ENCODE measurements at regions not wholly inside any gene's neighbourhood (a gene's known extent, or its start where the extent isn't known, plus 50 kb on each side); places are given as distances from the start of the nearest gene placed in this dataset.
"Not testable (repeated sequence)": the region's sequence is repeated elsewhere in the genome, so short reads cannot be mapped to it uniquely, and the experiment has no call there.

DNA sequence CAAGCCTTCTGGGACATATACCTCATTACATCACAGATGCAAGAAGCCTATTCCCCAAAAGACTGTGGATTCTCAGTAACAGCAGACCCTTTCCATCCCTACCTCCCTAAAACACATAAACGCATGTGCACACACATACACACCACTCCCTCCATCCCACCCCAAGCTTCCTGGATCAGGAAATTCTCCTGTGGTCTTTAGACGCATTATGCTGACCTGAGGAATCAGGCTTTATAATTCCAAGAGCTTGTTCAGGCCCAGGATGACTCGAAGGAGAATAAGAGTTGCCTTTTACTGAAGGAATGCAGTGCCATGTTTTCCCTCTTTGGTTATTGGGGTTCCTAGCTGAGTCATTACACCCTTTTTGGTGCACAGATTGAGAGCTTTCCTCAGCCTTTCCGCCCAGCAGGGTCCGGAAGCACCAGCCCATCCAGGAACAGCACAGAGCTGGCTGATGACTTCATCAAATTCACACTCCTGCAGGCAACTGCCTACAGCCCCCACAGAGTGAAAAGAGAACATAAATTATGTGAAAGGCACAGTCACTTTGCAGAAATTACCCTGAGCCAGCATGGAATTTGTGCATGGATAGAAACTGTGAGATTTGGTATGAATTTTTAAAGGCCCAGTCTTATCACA lies 385.0 kb upstream of the TRPC7 start:
- ATAC-seq (replicated peaks) (no peak), DNase-seq (no peak)
- Mint-ChIP-seq H3K36me3 (ENCODE audit: insufficient read depth) (no peaks in the 10 kb centered on the region), H3K9me3 (no peaks in the 10 kb centered on the region), H3K27me3 (no peaks in the 10 kb centered on the region), H3K4me3 (no peak overlapping the region), H3K27ac (no peak overlapping the region), H3K4me1 (ENCODE audit: low read depth in 2 of 2) (no peaks in the 10 kb centered on the region)

- Mint-ChIP-seq H3K27me3 (no peaks in the 10 kb centered on the region), H3K27ac (no peak overlapping the region), H3K36me3 (ENCODE audit: insufficient read depth) (no peaks in the 10 kb centered on the region), H3K4me3 (no peak overlapping the region), H3K9me3 (no peaks in the 10 kb centered on the region), H3K4me1 (ENCODE audit: low read depth in 2 of 2) (no peaks in the 10 kb centered on the region)
- DNase-seq (no peak), ATAC-seq (replicated peaks) (no peak)
Observed at GRCh38 chr5:136749016-136749415, 383.7 kb upstream of the TRPC7 start.

DNA sequence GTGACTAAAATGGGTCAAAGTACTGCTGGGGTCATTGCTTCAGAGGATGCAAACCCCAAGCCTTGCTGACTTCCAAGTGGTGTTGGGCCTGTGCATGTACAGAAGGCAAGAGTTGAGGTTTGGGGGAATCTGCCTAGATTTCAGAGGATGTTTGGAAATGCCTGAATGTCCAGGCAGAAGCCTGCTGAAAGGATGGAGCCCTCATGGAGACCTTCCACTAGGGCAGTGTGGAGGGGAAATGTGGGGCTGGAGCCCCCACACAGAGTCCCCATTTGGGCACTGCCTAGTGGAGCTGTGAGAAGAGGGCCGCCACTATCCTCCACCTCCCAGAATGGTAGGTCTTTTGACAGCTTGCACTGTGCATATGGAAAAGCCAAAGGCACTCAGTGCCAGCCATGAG lies 377.7 kb upstream of the TRPC7 start:
- Mint-ChIP-seq H3K9me3 (peaks cover 7 to 17% of the 10 kb centered on the region in 2 donors), H3K27me3 (peaks cover 7% of the 10 kb centered on the region in 2 donors), H3K4me1 (ENCODE audit: low read depth in 2 of 2) (no peaks in the 10 kb centered on the region), H3K36me3 (ENCODE audit: insufficient read depth) (no peaks in the 10 kb centered on the region), H3K27ac (no peak overlapping the region), H3K4me3 (no peak overlapping the region)
- ATAC-seq (replicated peaks) (no peak), DNase-seq (no peak)

GRCh38 chr5:136740228-136740627 lies 374.9 kb upstream of the TRPC7 start:
- Mint-ChIP-seq H3K36me3 (ENCODE audit: insufficient read depth) (no peaks in the 10 kb centered on the region), H3K27me3 (peaks cover 7 to 16% of the 10 kb centered on the region in 2 donors), H3K9me3 (peaks cover 10 to 26% of the 10 kb centered on the region in 2 donors), H3K27ac (no peak overlapping the region), H3K4me1 (ENCODE audit: low read depth in 2 of 2) (no peaks in the 10 kb centered on the region), H3K4me3 (no peak overlapping the region)
- ATAC-seq (replicated peaks) (no peak), DNase-seq (no peak)

GRCh38 chr5:136739271-136739670 lies 373.9 kb upstream of the TRPC7 start:
- DNase-seq; H3K4me1 Mint-ChIP-seq (ENCODE audit: low read depth in 2 of 2); H3K27ac Mint-ChIP-seq; H3K4me3 Mint-ChIP-seq; H3K36me3 Mint-ChIP-seq (ENCODE audit: insufficient read depth); ATAC-seq (replicated peaks): not testable (repeated sequence)
- Mint-ChIP-seq H3K27me3 (peaks cover 7 to 16% of the 10 kb centered on the region in 2 donors), H3K9me3 (peaks cover 10 to 26% of the 10 kb centered on the region in 2 donors)

DNA sequence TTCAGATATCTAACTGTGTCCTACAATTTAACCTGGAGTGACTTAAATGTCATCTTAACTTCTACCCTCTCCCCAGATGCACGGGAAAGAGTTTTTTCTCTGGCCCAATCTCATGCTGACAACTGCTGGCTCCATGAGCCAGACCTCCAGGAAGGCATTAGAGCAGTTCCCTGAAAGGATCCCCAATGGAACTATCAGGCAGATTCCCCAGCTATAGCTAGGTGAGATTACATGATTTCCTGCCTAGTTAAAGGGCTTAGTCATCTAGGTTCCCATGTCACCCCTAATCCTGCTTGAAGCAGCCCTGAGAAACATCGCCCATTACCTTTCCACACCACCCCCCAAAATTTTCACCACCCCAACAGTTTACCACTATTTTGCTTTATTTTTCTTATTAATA lies 373.5 kb upstream of the TRPC7 start:
- Mint-ChIP-seq H3K27ac (no peak overlapping the region), H3K27me3 (peaks cover 7 to 16% of the 10 kb centered on the region in 2 donors), H3K4me1 (ENCODE audit: low read depth in 2 of 2) (no peaks in the 10 kb centered on the region), H3K9me3 (peaks cover 10 to 26% of the 10 kb centered on the region in 2 donors), H3K36me3 (ENCODE audit: insufficient read depth) (no peaks in the 10 kb centered on the region), H3K4me3 (no peak overlapping the region)
- no peak for ATAC-seq (replicated peaks)
- DNase-seq: no peak

GRCh38 chr5:136736021-136736420 lies 370.7 kb upstream of the TRPC7 start:
- Mint-ChIP-seq H3K4me1 (ENCODE audit: low read depth in 2 of 2) (no peaks in the 10 kb centered on the region), H3K27ac (no peak overlapping the region), H3K4me3 (no peak overlapping the region), H3K27me3 (peaks cover 7 to 16% of the 10 kb centered on the region in 2 donors), H3K36me3 (ENCODE audit: insufficient read depth) (no peaks in the 10 kb centered on the region), H3K9me3 (peaks cover 8 to 15% of the 10 kb centered on the region in 2 donors)
- ATAC-seq (replicated peaks): no peak
- DNase-seq: no peak

DNA sequence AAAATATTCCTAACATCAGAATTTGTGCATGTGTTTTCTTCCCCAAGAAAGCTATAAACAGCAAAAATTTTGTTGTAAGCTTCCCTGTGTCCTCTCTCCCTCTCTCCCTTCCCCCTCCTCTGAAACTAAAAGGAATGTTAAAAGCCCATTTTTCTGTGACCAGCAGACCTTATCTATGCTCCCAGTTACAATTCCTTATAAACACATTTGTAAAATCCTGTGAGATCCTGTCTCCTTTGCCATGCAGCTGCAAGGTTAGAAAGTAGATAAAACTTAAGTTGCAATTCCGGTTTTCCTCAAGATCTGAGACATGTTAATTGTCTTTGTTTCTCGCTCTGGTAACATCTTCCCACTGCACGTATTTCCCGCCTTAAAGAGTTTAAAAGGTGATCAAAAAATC lies 370.3 kb upstream of the TRPC7 start:
- not testable (repeated sequence) for DNase-seq; H3K36me3 Mint-ChIP-seq (ENCODE audit: insufficient read depth); H3K4me1 Mint-ChIP-seq (ENCODE audit: low read depth in 2 of 2); H3K27ac Mint-ChIP-seq; ATAC-seq (replicated peaks); H3K4me3 Mint-ChIP-seq
- peaks cover 7 to 16% of the 10 kb centered on the region in 2 donors for H3K27me3 Mint-ChIP-seq
- H3K9me3 Mint-ChIP-seq: peaks cover 8 to 15% of the 10 kb centered on the region in 2 donors

GRCh38 chr5:136734628-136735027 lies 369.3 kb upstream of the TRPC7 start:
- H3K27ac Mint-ChIP-seq: no peak overlapping the region
- ATAC-seq (replicated peaks): no peak
- H3K36me3 Mint-ChIP-seq (ENCODE audit: insufficient read depth): no peaks in the 10 kb centered on the region
- H3K9me3 Mint-ChIP-seq: peaks cover 8 to 15% of the 10 kb centered on the region in 2 donors
- no peak overlapping the region for H3K4me3 Mint-ChIP-seq
- DNase-seq: no peak
- H3K27me3 Mint-ChIP-seq: peaks cover 7 to 16% of the 10 kb centered on the region in 2 donors
- no peaks in the 10 kb centered on the region for H3K4me1 Mint-ChIP-seq (ENCODE audit: low read depth in 2 of 2)

GRCh38 chr5:136732751-136733150 lies 367.4 kb upstream of the TRPC7 start:
- peaks cover 0 to 6% of the 10 kb centered on the region in 2 donors for H3K27me3 Mint-ChIP-seq
- peaks cover 3 to 6% of the 10 kb centered on the region in 2 donors for H3K9me3 Mint-ChIP-seq
- no peaks in the 10 kb centered on the region for H3K4me1 Mint-ChIP-seq (ENCODE audit: low read depth in 2 of 2)
- H3K4me3 Mint-ChIP-seq: no peak overlapping the region
- DNase-seq: no peak
- no peak for ATAC-seq (replicated peaks)
- H3K36me3 Mint-ChIP-seq (ENCODE audit: insufficient read depth): no peaks in the 10 kb centered on the region
- H3K27ac Mint-ChIP-seq: no peak overlapping the region

DNA sequence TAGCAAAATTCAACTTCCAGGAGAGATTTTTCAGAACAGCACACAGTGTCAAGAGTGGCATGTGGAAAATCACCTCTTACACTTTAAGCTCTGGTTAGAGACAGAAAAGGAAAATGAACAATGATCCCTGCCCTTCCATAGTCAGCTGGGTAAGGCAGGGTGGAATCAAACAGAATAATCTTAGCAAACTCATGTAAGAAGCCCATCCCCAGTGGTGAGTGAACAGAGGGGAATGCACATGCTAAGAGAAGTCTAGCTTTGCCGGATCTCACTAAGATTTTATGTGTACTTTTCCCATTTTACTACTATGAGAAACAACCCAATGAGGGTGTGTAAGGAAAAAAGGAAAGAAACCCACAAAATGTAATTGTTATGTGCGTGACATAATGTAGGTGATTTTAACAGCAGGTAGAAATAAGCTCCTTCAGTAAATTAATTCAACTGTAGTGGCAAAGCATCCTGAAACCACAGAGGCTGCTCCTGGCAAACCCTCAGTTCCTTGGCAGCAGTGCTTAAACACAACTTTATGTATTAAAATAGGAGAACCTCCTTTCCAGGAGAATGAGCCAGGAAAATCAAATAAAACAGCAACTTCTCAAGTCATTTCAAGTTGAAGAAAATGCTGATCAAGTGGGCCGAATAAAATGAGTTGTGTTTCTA lies 366.0 kb upstream of the TRPC7 start:
- H3K4me1 Mint-ChIP-seq (ENCODE audit: low read depth in 2 of 2): no peaks in the 10 kb centered on the region
- H3K36me3 Mint-ChIP-seq (ENCODE audit: insufficient read depth): no peaks in the 10 kb centered on the region
- H3K9me3 Mint-ChIP-seq: no peaks in the 10 kb centered on the region
- H3K4me3 Mint-ChIP-seq: no peak overlapping the region
- H3K27ac Mint-ChIP-seq: no peak overlapping the region
- DNase-seq: no peak
- no peaks in the 10 kb centered on the region for H3K27me3 Mint-ChIP-seq
- no peak for ATAC-seq (replicated peaks)

DNA sequence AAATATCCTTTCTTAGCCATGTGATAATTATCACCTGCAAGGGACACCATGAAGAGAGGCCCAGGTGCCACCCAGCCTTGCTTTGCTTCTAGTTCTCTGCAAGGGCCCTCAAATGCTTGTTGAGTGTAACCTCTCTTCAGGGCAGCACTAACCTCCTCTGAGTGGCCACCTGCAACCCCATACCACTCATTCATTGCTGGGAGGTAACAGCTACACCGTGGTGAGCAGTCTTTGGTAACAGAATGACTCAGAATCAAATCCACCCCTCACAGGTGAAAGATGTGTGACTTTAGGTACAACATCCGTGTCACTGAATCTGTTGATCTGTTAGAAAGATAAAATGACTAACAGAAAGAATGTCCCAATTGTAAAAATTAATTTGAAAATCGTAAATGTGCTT lies 365.1 kb upstream of the TRPC7 start:
- no peaks in the 10 kb centered on the region for H3K36me3 Mint-ChIP-seq (ENCODE audit: insufficient read depth)
- no peak for ATAC-seq (replicated peaks)

DNA sequence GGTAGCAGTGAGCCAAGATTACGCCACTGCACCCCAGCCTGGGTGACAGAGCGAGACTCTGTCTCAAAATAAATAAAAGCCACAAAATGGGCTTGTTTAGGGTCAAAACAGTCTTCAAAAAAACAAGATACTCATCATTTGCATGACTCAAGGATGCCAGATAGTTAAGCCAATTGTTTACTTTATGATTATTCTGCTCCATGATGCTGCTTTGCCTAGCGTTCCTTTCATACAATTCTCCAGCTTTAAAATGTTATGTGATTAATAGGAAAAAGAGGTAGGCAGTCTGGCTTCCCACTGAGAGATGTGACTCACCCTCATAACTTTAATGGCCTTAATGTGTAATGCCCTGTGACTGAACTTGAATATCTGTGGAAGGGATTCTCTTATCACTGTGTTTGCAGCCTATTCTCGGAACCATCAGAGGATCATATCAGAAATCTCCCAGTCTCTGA lies 364.6 kb upstream of the TRPC7 start:
- no peaks in the 10 kb centered on the region for H3K4me1 Mint-ChIP-seq (ENCODE audit: low read depth in 2 of 2)
- no peak for ATAC-seq (replicated peaks)
- H3K9me3 Mint-ChIP-seq: no peaks in the 10 kb centered on the region
- H3K27ac Mint-ChIP-seq: no peak overlapping the region
- H3K27me3 Mint-ChIP-seq: no peaks in the 10 kb centered on the region
- DNase-seq: no peak
- H3K36me3 Mint-ChIP-seq (ENCODE audit: insufficient read depth): no peaks in the 10 kb centered on the region
- no peak overlapping the region for H3K4me3 Mint-ChIP-seq

More for the DNA sequence above, 365.1 kb upstream of the TRPC7 start:
- DNase-seq: no peak
- Mint-ChIP-seq H3K9me3 (no peaks in the 10 kb centered on the region), H3K27me3 (no peaks in the 10 kb centered on the region), H3K4me3 (no peak overlapping the region), H3K4me1 (ENCODE audit: low read depth in 2 of 2) (no peaks in the 10 kb centered on the region), H3K27ac (no peak overlapping the region)

GRCh38 chr5:136726506-136726905 lies 361.2 kb upstream of the TRPC7 start:
- no peak for ATAC-seq (replicated peaks)
- no peak overlapping the region for H3K27ac Mint-ChIP-seq
- no peaks in the 10 kb centered on the region for H3K4me1 Mint-ChIP-seq (ENCODE audit: low read depth in 2 of 2)
- no peaks in the 10 kb centered on the region for H3K36me3 Mint-ChIP-seq (ENCODE audit: insufficient read depth)
- no peak overlapping the region for H3K4me3 Mint-ChIP-seq
- no peaks in the 10 kb centered on the region for H3K27me3 Mint-ChIP-seq
- H3K9me3 Mint-ChIP-seq: no peaks in the 10 kb centered on the region
- DNase-seq: no peak

Measured in effector memory CD8-positive, alpha-beta T cell (primary cell).